GM23338 (cell line): ENCODE measurements at regions not wholly inside any gene's neighbourhood (a gene's known extent, or its start where the extent isn't known, plus 50 kb on each side); places are given as distances from the start of the nearest gene placed in this dataset.

Experiments
- CREB1 ChIP-seq: fragments of 250-450 bp; sonication (Bioruptor Pico); IDR thresholded peaks from 2 replicates; pipeline ENCODE4 v1.5.0; 2020; ENCODE audit warnings: low read depth, mild to moderate bottlenecking, moderate library complexity
- CTCF ChIP-seq, 2 experiments: fragments of 200-600 bp in 1 of 2; sonication (generic) in 1 of 2; conservative IDR thresholded peaks; 2 replicates each; pipeline versions ENCODE4 v1.5.1 to v1.6.1; 2016 to 2017; ENCODE audit warnings: antibody characterized with exemption in 2 of 2, low read depth in 2 of 2, mild to moderate bottlenecking in 2 of 2, moderate library complexity in 1 of 2
- EZH2 ChIP-seq: fragments of 200-600 bp; sonication (generic); IDR thresholded peaks from one replicate; pipeline ENCODE4 v1.8.0; 2017; ENCODE audit warnings: antibody characterized with exemption, mild to moderate bottlenecking, low read depth; ENCODE audit not compliant: unreplicated experiment
- EZH2phosphoT487 ChIP-seq: fragments of 200-600 bp; sonication (generic); IDR thresholded peaks from one replicate; pipeline ENCODE4 v1.8.1; 2018; ENCODE audit warnings: antibody characterized with exemption; ENCODE audit not compliant: unreplicated experiment
- JUNB ChIP-seq: IDR thresholded peaks from one replicate; pipeline ENCODE4 v1.6.1; 2016; ENCODE audit warnings: antibody characterized with exemption; ENCODE audit not compliant: unreplicated experiment
- NANOG ChIP-seq: IDR thresholded peaks from 2 replicates; pipeline ENCODE4 v1.6.1; 2016; ENCODE audit warnings: antibody characterized with exemption, borderline replicate concordance
- POLR2AphosphoS5 ChIP-seq: IDR thresholded peaks from 2 replicates; pipeline ENCODE4 v1.6.1; 2016; ENCODE audit warnings: antibody characterized with exemption, low read depth
- REST ChIP-seq: IDR thresholded peaks from one replicate; pipeline ENCODE4 v1.6.1; 2018; ENCODE audit warnings: antibody characterized with exemption; ENCODE audit not compliant: unreplicated experiment
- ZNF331 ChIP-seq: fragments of 250-450 bp; sonication (Bioruptor Pico); IDR thresholded peaks from 2 replicates; pipeline ENCODE4 v1.5.0; 2020; ENCODE audit warnings: low read depth, mild to moderate bottlenecking, moderate library complexity

GRCh38 chr5:74950836-74951515 lies 84.8 kb upstream of the FAM169A start:
- TF ChIP-seq POLR2AphosphoS5: no peak
- no peak for TF ChIP-seq CTCF (conservative IDR thresholded peaks at IDR 0.05; ENCODE audit: low read depth in 2 of 2)
- TF ChIP-seq REST: no peak
- no peak for TF ChIP-seq EZH2phosphoT487
- no peak for TF ChIP-seq EZH2
- TF ChIP-seq CREB1 (CRISPR knock-in tag): no peak
- no peak for TF ChIP-seq JUNB
- no peak for TF ChIP-seq NANOG
- no peak for TF ChIP-seq ZNF331 (CRISPR knock-in tag)
